ENCODE measurements at regions not wholly inside any gene's neighbourhood (a gene's known extent, or its start where the extent isn't known, plus 50 kb on each side); places are given as distances from the start of the nearest gene placed in this dataset.

DNA sequence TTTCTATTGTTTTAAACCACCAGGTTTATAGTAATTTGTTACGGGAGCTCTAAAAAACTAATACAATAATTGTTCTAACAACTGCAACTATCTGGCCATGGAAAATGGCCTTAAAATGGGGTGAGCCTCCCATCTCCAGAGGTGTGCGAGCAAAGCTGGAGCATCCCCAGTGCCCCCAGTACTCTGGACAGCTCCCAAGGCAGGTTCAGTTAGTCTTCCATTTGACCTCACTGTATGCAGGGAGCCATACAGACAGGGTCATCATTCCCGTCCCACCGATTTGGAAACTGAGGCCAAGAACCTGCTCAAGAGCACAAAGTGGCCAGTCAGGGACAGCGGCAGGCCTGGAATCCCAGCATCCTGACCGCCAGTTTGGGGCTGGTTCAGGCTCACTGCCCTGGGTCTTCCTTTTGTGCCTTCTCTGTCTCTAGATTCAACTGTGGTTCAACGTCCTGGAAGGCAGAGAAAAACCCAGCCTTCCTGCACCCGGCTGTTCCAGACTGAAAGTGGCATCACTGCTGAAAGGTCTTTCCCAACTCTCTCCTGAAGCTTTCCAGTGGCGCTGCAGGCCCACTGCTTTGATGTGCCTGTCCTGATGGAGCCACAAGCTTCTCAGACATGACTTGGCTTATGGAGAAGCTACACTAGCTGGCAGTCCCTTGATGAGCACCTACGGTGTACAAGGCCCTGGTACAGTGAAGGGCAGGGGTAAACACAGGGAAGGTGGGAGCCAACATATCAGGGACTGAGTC, 76.6 kb upstream of the LINGO1 start:
- DNase-seq (ENCODE audit: low read depth) = no peak

DNA sequence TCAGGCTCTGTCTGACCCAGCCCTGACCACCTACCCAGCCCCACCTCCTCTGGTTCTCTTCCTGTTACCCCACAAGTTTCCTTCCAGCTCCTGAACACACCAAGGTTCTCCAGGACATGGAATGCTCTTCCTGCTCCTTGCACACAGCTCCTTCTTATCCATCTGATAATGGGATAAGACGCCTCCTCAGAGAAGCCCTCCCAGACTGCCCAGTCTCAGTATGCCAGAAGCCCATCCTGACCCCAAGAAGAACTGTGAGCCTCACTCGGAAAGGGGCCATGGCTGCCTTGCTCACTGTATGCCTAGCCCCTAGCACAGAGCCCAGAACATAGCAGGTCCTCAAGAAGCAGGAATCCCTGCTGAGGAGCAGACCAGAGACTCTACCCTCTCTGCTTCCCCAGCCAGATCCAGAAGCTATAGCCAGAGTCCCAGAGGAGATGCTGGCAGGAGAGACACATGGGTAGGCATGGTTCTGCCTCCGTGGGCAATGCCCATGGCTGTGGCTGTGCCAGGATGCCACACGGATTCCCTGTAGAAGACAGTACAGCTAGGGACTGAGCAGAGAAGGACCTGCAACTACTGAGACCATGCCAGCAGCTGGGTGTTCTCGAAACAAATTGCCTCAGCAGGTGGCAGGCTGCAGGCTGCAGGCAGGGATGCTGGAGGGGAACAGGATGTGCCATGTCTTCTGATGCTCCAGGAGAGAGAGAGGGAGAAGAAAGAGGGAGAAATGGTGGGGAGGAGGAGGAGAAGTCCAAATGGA, 74.0 kb upstream of the LINGO1 start:
- DNase-seq (ENCODE audit: low read depth) = no peak

GRCh38 chr15:77702211-77702957, 69.7 kb upstream of the LINGO1 start:
- DNase-seq (ENCODE audit: low read depth) = no peak

GRCh38 chr15:77698481-77698880, 65.8 kb upstream of the LINGO1 start:
- DNase-seq (ENCODE audit: low read depth) = no peak

GRCh38 chr15:77697893-77698292, 65.2 kb upstream of the LINGO1 start:
- DNase-seq (ENCODE audit: low read depth) = no peak

GRCh38 chr15:77696871-77697270, 64.2 kb upstream of the LINGO1 start:
- DNase-seq (ENCODE audit: low read depth) = no peak

DNA sequence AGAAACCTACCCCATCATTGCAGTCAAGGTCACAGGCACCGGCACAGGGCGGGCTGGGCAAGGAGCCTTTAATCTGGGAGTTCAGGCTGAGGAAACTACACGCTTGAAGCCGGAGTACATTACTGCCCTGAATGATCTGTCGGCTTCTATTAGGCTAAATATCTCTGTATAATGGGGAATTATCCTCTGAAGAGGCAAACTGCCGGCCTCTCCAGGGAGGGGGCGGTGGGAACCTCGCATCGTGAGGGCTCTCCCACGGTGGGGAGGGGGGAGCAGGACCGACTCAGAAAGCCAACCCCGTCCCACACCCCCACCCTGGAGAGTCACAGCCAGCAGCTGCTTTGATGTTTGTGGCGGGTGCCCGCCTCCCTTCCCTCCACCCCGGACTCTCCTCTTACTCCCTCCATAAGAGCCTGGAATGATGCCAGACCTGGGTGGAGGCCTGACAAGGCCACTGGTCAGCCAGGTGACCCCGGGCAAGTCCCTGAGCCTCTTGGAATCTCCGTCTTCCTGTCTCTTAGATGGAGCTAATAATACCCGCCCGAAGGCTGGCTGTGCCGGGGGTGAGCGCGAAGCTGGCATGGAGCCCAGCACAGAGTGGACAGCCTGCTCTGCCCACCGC, 63.4 kb upstream of the LINGO1 start:
- DNase-seq (ENCODE audit: low read depth) = no peak

GRCh38 chr15:77695548-77695947, 62.8 kb upstream of the LINGO1 start:
- no peak for DNase-seq (ENCODE audit: low read depth)

- no peak for DNase-seq (ENCODE audit: low read depth)
These were observed 60.9 kb upstream of the LINGO1 start for GRCh38 chr15:77693576-77693975.

- no peak for DNase-seq (ENCODE audit: low read depth)
These were observed 59.9 kb upstream of the LINGO1 start for GRCh38 chr15:77692614-77693013.

DNA sequence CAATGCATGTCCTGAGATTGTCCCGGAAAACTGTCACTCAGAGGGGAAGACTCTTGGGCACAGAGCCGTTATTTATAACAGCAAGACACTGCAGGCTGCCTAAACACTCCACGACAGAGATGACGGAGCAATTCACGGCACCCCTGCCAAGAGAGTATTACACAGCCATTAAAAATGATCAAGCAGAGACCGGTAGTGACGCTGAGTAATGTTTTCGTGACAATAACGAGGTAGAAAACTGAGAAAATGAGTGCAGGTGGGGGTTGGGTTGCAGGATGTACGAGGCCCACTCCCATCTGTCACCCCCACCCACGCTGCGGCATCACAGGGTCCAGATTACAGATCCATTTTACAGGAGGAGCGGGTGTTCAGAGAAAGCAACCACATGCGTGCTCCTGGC, 58.9 kb upstream of the LINGO1 start:
- DNase-seq (ENCODE audit: low read depth) = no peak

- DNase-seq (ENCODE audit: low read depth) = no peak
These were observed 57.1 kb upstream of the LINGO1 start for GRCh38 chr15:77689821-77690220.

DNA sequence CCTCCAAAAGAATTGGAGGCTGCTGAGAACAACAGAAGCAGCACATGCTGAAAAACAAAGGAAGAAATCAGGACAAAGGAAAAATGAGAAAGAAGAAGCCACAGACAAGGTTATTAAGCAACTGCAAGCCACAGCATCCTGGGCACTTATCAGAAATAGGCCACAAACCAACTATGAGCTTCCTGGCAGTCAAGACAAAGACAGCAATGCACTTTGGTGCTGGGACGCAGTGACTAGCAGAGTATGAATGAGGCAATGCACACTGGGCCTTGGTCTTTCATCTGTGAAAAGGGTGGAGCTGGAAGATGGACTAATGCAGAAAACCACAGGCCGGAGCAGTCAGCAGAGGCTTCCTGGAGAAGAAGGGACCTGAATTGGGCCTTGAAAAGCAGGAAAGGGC, 56.0 kb upstream of the LINGO1 start:
- no peak for DNase-seq (ENCODE audit: low read depth)

DNA sequence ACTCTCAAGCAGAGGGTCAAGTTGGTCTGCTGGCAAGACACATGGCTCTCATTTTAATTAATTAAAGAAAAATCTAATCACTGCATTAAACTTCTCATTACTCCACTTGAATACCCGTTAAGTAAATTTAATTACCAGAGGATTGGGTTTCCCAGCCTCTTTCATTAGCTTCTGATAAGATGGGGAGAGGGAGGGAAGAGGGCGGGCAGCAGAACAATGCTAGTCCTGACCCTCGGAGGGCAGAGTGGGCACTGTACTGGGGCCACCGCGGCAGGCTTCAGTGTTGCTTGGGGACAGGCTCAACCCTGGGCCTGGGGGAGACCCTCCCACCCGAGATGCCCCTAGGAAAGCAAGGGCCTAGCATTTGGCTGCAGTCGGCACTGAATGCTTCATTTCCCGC, 55.6 kb upstream of the LINGO1 start:
- DNase-seq (ENCODE audit: low read depth) = no peak

DNA sequence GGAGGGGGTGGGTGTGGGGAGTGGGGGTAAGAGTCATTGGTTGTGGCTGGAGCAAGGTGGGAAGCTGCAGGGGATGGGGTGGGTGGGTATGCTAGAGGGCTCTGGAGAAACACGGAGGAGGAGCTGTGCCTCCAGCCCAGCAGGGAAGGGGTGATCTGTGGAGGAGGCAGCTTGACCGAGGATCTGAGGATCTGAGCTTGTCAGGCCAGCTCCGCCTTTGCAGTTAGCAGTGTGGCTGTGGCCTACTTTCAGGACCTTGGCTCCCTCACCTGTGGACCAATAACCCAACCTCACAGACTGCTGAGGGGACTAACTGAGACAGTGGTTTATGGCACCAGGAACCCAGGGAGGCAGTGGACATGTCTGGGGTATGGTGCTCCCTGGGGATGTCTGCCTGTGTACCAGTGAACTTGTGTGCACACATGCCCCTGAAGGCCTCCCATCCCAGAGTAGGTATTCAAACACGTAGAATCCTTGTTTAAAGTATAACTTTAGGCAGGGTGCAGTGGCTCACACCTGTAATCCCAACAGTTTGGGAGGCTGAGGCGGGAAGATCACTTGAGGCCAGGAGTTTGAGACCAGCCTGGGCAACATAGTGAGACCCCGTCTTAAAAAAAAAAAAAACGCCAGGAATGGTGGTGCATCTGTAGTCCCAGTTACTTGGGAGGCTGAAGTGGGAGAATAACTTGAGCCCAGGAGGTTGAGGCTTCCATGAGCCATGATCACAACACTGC, 52.5 kb upstream of the LINGO1 start:
- no peak for DNase-seq (ENCODE audit: low read depth)

- no peak for DNase-seq (ENCODE audit: low read depth)
These were observed 51.8 kb upstream of the LINGO1 start for GRCh38 chr15:77684341-77685081.

DNA sequence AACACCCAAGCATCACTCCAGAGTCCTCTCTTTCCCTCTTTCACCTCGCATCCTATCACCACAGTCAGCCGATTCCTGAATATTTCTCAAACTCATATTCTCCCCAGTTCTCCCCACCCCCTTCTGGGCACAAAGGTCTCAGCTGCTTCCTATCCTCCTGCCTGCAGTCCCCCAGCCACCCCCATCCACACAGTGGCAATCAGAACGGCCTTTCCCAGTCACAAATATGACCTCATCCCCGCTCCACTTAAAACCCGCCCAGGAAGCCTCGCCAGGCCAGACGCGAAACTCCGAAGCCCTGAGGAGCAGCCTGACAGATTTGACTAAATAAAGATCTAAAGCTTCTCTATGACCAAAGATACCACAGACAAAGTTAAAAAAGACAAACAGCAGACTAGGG, 49.9 kb upstream of the LINGO1 start:
- no peak for DNase-seq (ENCODE audit: low read depth)
